CD8-positive, alpha-beta memory T cell (primary cell): ENCODE measurements at regions not wholly inside any gene's neighbourhood (a gene's known extent, or its start where the extent isn't known, plus 50 kb on each side); places are given as distances from the start of the nearest gene placed in this dataset.
A peak's percentile ranks its signal among the peaks of the same experiment; 100 is the strongest.

Experiments
- CTCF ChIA-PET: fragments of 350-600 bp; sonication (Branson Sonifier 250); formaldehyde crosslinking; loops from one replicate; lab custom pipeline; 2021; ENCODE audit warnings: antibody characterized with exemption; lab: Charles Lee
- POLR2A ChIA-PET: fragments of 350-600 bp; sonication (Branson Sonifier 250); formaldehyde crosslinking; loops from one replicate; lab custom pipeline; 2021; ENCODE audit warnings: antibody characterized with exemption; lab: Charles Lee
- DNase-seq, 5 donors: peaks; one replicate each; pipeline versions ENCODE4 v3.0.0 to v3.0.0-alpha.2; 2020 to 2022; ENCODE audit warnings: mixed read lengths in 1 of 5
- H3K27ac ChIP-seq: one replicate; pipeline ENCODE4 v1.7.0; 2013; ENCODE audit warnings: low read depth, mild to moderate bottlenecking, low read length, moderate library complexity
- H3K27me3 ChIP-seq: 2 replicates; pipeline ENCODE4 v1.7.0; 2013; ENCODE audit warnings: low read length, mild to moderate bottlenecking; ENCODE audit not compliant: insufficient read depth, poor library complexity, severe bottlenecking
- H3K36me3 ChIP-seq: 2 replicates; pipeline ENCODE4 v1.7.0; 2013; ENCODE audit warnings: mild to moderate bottlenecking, low read length, moderate library complexity; ENCODE audit not compliant: insufficient read depth
- H3K4me1 ChIP-seq: 2 replicates; pipeline ENCODE4 v1.7.0; 2013; ENCODE audit warnings: mild to moderate bottlenecking, low read length, moderate library complexity; ENCODE audit not compliant: insufficient read depth
- H3K4me3 ChIP-seq: 2 replicates; pipeline ENCODE4 v1.7.0; 2013; ENCODE audit warnings: mild to moderate bottlenecking, low read length
- H3K9me3 ChIP-seq: 2 replicates; pipeline ENCODE4 v1.7.0; 2013; ENCODE audit warnings: mild to moderate bottlenecking, low read length
- H3K27ac Mint-ChIP-seq, 8 donors: one replicate each; pipeline ENCODE4 v1.8.0; 2020 to 2021; ENCODE audit warnings: mixed read lengths in 8 of 8, mild to moderate bottlenecking in 6 of 8, inconsistent platforms in 3 of 8, moderate library complexity in 3 of 8
- H3K27me3 Mint-ChIP-seq, 2 donors: one replicate each; pipeline ENCODE4 v1.8.0; 2020 to 2021; ENCODE audit warnings: mixed read lengths in 2 of 2, mild to moderate bottlenecking in 1 of 2, moderate library complexity in 1 of 2
- H3K36me3 Mint-ChIP-seq, 3 donors: one replicate each; pipeline ENCODE4 v1.8.0; 2020 to 2021; ENCODE audit warnings: mixed read lengths in 3 of 3, inconsistent platforms in 1 of 3, mild to moderate bottlenecking in 1 of 3
- H3K4me1 Mint-ChIP-seq, 3 donors: one replicate each; pipeline ENCODE4 v1.8.0; 2020 to 2021; ENCODE audit warnings: mixed read lengths in 3 of 3, inconsistent platforms in 1 of 3, mild to moderate bottlenecking in 1 of 3
- H3K4me3 Mint-ChIP-seq, 7 donors: one replicate each; pipeline ENCODE4 v1.8.0; 2020 to 2021; ENCODE audit warnings: mixed read lengths in 7 of 7, mild to moderate bottlenecking in 6 of 7, moderate library complexity in 4 of 7, inconsistent platforms in 2 of 7
- H3K9me3 Mint-ChIP-seq, 5 donors: one replicate each; pipeline ENCODE4 v1.8.0; 2020 to 2022; ENCODE audit warnings: mixed read lengths in 5 of 5, mild to moderate bottlenecking in 3 of 5, moderate library complexity in 2 of 5, inconsistent platforms in 1 of 5

- Mint-ChIP-seq H3K27me3 (no peaks in the 10 kb centered on the region), H3K36me3 (peaks cover 21 to 37% (median 25%) of the 10 kb centered on the region in 3 donors), H3K9me3 (peaks cover 9 to 16% (median 13%) of the 10 kb centered on the region in 5 donors), H3K4me3 (no peak overlapping the region), H3K4me1 (no peaks in the 10 kb centered on the region), H3K27ac (no peak overlapping the region)
- Histone ChIP-seq H3K27ac (no peak overlapping the region), H3K9me3 (peaks cover 7% of the 10 kb centered on the region), H3K4me1 (no peaks in the 10 kb centered on the region), H3K27me3 (no peaks in the 10 kb centered on the region), H3K36me3 (no peaks in the 10 kb centered on the region), H3K4me3 (no peak overlapping the region)
- DNase-seq = no peak
- ChIA-PET CTCF (no interaction called here), POLR2A (no interaction called here)
These were observed 160.5 kb downstream of the MIAT start for GRCh38 chr22:26817926-26818325.

- ChIA-PET CTCF (no interaction called here), POLR2A (no interaction called here)
- Histone ChIP-seq H3K36me3 (no peaks in the 10 kb centered on the region), H3K27me3 (no peaks in the 10 kb centered on the region), H3K9me3 (peaks cover 7% of the 10 kb centered on the region), H3K27ac (no peak overlapping the region), H3K4me3 (no peak overlapping the region), H3K4me1 (no peaks in the 10 kb centered on the region)
- Mint-ChIP-seq H3K36me3 (peaks cover 8 to 25% (median 17%) of the 10 kb centered on the region in 3 donors), H3K4me3 (no peak overlapping the region), H3K27me3 (no peaks in the 10 kb centered on the region), H3K9me3 (peaks cover 9 to 16% (median 12%) of the 10 kb centered on the region in 5 donors), H3K27ac (no peak overlapping the region), H3K4me1 (no peaks in the 10 kb centered on the region)
- no peak for DNase-seq
These were observed 164.5 kb downstream of the MIAT start for GRCh38 chr22:26821854-26822253.

GRCh38 chr22:26822313-26822712 lies 164.9 kb downstream of the MIAT start:
- Mint-ChIP-seq H3K4me3 (no peak overlapping the region), H3K4me1 (no peaks in the 10 kb centered on the region), H3K9me3 (peaks cover 8 to 12% (median 11%) of the 10 kb centered on the region in 5 donors), H3K27me3 (no peaks in the 10 kb centered on the region), H3K27ac (no peak overlapping the region), H3K36me3 (peaks cover 6 to 21% (median 13%) of the 10 kb centered on the region in 3 donors)
- ChIA-PET POLR2A (no interaction called here), CTCF (no interaction called here)
- no peaks in the 10 kb centered on the region for H3K36me3 ChIP-seq
- H3K4me3 ChIP-seq = no peak overlapping the region
- no peak overlapping the region for H3K27ac ChIP-seq
- peaks cover 6% of the 10 kb centered on the region for H3K9me3 ChIP-seq
- DNase-seq = no peak
- no peaks in the 10 kb centered on the region for H3K27me3 ChIP-seq
- no peaks in the 10 kb centered on the region for H3K4me1 ChIP-seq

- Mint-ChIP-seq H3K36me3 (peaks cover 2 to 10% (median 3%) of the 10 kb centered on the region in 3 donors), H3K27me3 (no peaks in the 10 kb centered on the region), H3K4me1 (no peaks in the 10 kb centered on the region), H3K9me3 (no peaks in the 10 kb centered on the region), H3K4me3 (no peak overlapping the region), H3K27ac (peak overlapping the region in 1 of 8 donors; percentile 6)
- no peak for DNase-seq
- Histone ChIP-seq H3K27ac (no peak overlapping the region), H3K9me3 (no peaks in the 10 kb centered on the region), H3K4me3 (no peak overlapping the region), H3K27me3 (no peaks in the 10 kb centered on the region), H3K36me3 (no peaks in the 10 kb centered on the region), H3K4me1 (no peaks in the 10 kb centered on the region)
- ChIA-PET CTCF (no interaction called here), POLR2A (no interaction called here)
These were observed 166.6 kb downstream of the MIAT start for GRCh38 chr22:26823966-26824365.

- ChIA-PET POLR2A (no interaction called here), CTCF (no interaction called here)
- Mint-ChIP-seq H3K4me1 (no peaks in the 10 kb centered on the region), H3K36me3 (peaks cover 0 to 7% (median 0%) of the 10 kb centered on the region in 3 donors), H3K27me3 (no peaks in the 10 kb centered on the region), H3K9me3 (no peaks in the 10 kb centered on the region), H3K4me3 (no peak overlapping the region), H3K27ac (no peak overlapping the region)
- Histone ChIP-seq H3K4me1 (no peaks in the 10 kb centered on the region), H3K27me3 (no peaks in the 10 kb centered on the region), H3K4me3 (no peak overlapping the region), H3K36me3 (no peaks in the 10 kb centered on the region), H3K9me3 (no peaks in the 10 kb centered on the region), H3K27ac (no peak overlapping the region)
- DNase-seq = no peak
These were observed 168.9 kb downstream of the MIAT start for GRCh38 chr22:26825960-26826935.

GRCh38 chr22:26827611-26828010 lies 170.2 kb downstream of the MIAT start:
- Mint-ChIP-seq H3K27me3 (no peaks in the 10 kb centered on the region), H3K27ac (no peak overlapping the region), H3K9me3 (no peaks in the 10 kb centered on the region), H3K4me3 (no peak overlapping the region), H3K4me1 (no peaks in the 10 kb centered on the region), H3K36me3 (peaks cover 0 to 7% (median 0%) of the 10 kb centered on the region in 3 donors)
- POLR2A ChIA-PET = no interaction called here
- CTCF ChIA-PET = no interaction called here
- H3K36me3 ChIP-seq = no peaks in the 10 kb centered on the region
- no peaks in the 10 kb centered on the region for H3K27me3 ChIP-seq
- H3K27ac ChIP-seq = no peak overlapping the region
- H3K4me3 ChIP-seq = no peak overlapping the region
- no peaks in the 10 kb centered on the region for H3K9me3 ChIP-seq
- no peak for DNase-seq
- H3K4me1 ChIP-seq = no peaks in the 10 kb centered on the region

DNA sequence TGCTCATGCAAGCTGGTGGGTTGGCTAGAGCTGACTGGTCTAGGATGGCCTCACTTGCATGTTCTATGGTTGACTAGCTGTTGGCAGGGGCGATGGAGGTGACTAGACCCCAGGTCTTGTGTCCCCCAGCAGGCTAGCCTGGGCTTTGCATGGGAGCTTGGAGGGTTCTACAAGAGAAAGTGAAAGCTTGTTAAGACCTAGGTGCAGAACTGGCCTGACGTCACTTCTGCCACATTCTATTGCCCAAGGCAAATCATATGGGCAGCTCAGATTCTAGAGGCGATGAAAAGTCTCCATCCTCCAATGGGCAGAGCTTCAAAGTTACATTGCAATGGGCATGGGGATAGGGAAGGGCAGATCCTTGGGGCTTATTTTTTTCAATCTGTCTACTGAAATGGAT lies 170.9 kb downstream of the MIAT start:
- H3K4me1 ChIP-seq = no peaks in the 10 kb centered on the region
- POLR2A ChIA-PET = no interaction called here
- no peak overlapping the region for H3K27ac ChIP-seq
- peak overlapping the region in 1 of 8 donors; percentile 7 for H3K27ac Mint-ChIP-seq
- no peak overlapping the region for H3K4me3 Mint-ChIP-seq
- H3K36me3 ChIP-seq = no peaks in the 10 kb centered on the region
- no peak for DNase-seq
- no peaks in the 10 kb centered on the region for H3K27me3 ChIP-seq
- H3K4me3 ChIP-seq = no peak overlapping the region
- CTCF ChIA-PET = no interaction called here
- no peaks in the 10 kb centered on the region for H3K27me3 Mint-ChIP-seq
- H3K9me3 ChIP-seq = no peaks in the 10 kb centered on the region
- peaks cover 0 to 7% (median 0%) of the 10 kb centered on the region in 3 donors for H3K36me3 Mint-ChIP-seq
- H3K9me3 Mint-ChIP-seq = no peaks in the 10 kb centered on the region
- no peaks in the 10 kb centered on the region for H3K4me1 Mint-ChIP-seq

- H3K9me3 Mint-ChIP-seq = no peaks in the 10 kb centered on the region
- no peak overlapping the region for H3K4me3 Mint-ChIP-seq
- H3K4me3 ChIP-seq = no peak overlapping the region
- no peaks in the 10 kb centered on the region for H3K27me3 ChIP-seq
- ChIA-PET POLR2A (no interaction called here), CTCF (no interaction called here)
- H3K27me3 Mint-ChIP-seq = no peaks in the 10 kb centered on the region
- H3K36me3 Mint-ChIP-seq = peaks cover 0 to 7% (median 0%) of the 10 kb centered on the region in 3 donors
- no peaks in the 10 kb centered on the region for H3K4me1 ChIP-seq
- H3K4me1 Mint-ChIP-seq = no peaks in the 10 kb centered on the region
- no peak overlapping the region for H3K27ac Mint-ChIP-seq
- no peak overlapping the region for H3K27ac ChIP-seq
- no peak for DNase-seq
- no peaks in the 10 kb centered on the region for H3K36me3 ChIP-seq
- no peaks in the 10 kb centered on the region for H3K9me3 ChIP-seq
These were observed 173.4 kb downstream of the MIAT start for GRCh38 chr22:26830837-26831236.
